ENCODE measurements at regions not wholly inside any gene's neighbourhood (a gene's known extent, or its start where the extent isn't known, plus 50 kb on each side); places are given as distances from the start of the nearest gene placed in this dataset.

GRCh38 chr6:166242888-166243287 lies 65.3 kb downstream of the PRR18 start:
- no peak overlapping the region for H2BK120ac ChIP-seq (replicated peaks; ENCODE audit: low read depth, low read length)
- H3K18ac ChIP-seq (ENCODE audit: extremely low read depth, low read length) = no peak overlapping the region
- H3K9ac ChIP-seq (replicated peaks in 1 of 4; ENCODE audit: extremely low read depth in 1 of 4, low read depth in 3 of 4, low read length in 3 of 4) = no peak overlapping the region
- H4K8ac ChIP-seq (ENCODE audit: extremely low read depth, insufficient read depth, low read length) = no peak overlapping the region
- H2BK15ac ChIP-seq (ENCODE audit: low read length) = no peak overlapping the region
- H4K20me1 ChIP-seq (replicated peaks in 1 of 2; ENCODE audit: control insufficient read depth in 1 of 2, insufficient read depth in 2 of 2, low read length in 2 of 2) = no peaks in the 10 kb centered on the region
- no peak overlapping the region for H2BK20ac ChIP-seq (ENCODE audit: low read length)
- 79% methylated on average over 4 of the region's 4 CpGs; no CpG with 5 or more reads in 1 of the 2 experiments for WGBS, 2 experiments (ENCODE audit: extremely low coverage in 1 of 2, insufficient coverage in 1 of 2, insufficient read length in 1 of 2, insufficient replicate concordance in 2 of 2, low coverage in 1 of 2, low lambda C conversion rate in 2 of 2, missing lambda C conversion rate in 1 of 2)
- H3K27me3 ChIP-seq (replicated peaks in 1 of 4; ENCODE audit: control insufficient read depth in 3 of 4, extremely low read depth in 1 of 4, insufficient read depth in 3 of 4, low read length in 3 of 4) = peaks cover 0 to 2% (median 0%) of the 10 kb centered on the region in 4 experiments; a peak in 2 of 7 replicates
- H3K4me1 ChIP-seq (replicated peaks in 1 of 4; ENCODE audit: control insufficient read depth in 3 of 4, insufficient read depth in 4 of 4, low read length in 3 of 4) = peaks cover 0 to 5% (median 0%) of the 10 kb centered on the region in 4 experiments; a peak in 2 of 7 replicates
- H3K4ac ChIP-seq (replicated peaks; ENCODE audit: insufficient read length, low read depth, low read length) = no peak overlapping the region
- H3K56ac ChIP-seq (replicated peaks; ENCODE audit: insufficient read length, low read depth, low read length) = no peak overlapping the region
- H3K4me2 ChIP-seq (ENCODE audit: insufficient read depth in 1 of 2, low read depth in 2 of 2, low read length in 2 of 2) = no peak overlapping the region
- H3K27ac ChIP-seq (ENCODE audit: low read depth, low read length) = no peak overlapping the region
- H4K5ac ChIP-seq (ENCODE audit: insufficient read length, low read depth, low read length) = no peak overlapping the region
- no peaks in the 10 kb centered on the region for H3K79me1 ChIP-seq (ENCODE audit: low read depth, low read length)
- no peak overlapping the region for H2BK12ac ChIP-seq (ENCODE audit: low read depth, low read length)
- no peak overlapping the region for H3K23ac ChIP-seq (ENCODE audit: insufficient read length)
- no peak overlapping the region for H2AFZ ChIP-seq (ENCODE audit: low read length)
- H4K91ac ChIP-seq (replicated peaks; ENCODE audit: insufficient read length, low read length) = no peak overlapping the region
- H2AK5ac ChIP-seq (ENCODE audit: low read depth, low read length) = no peak overlapping the region
- H3K14ac ChIP-seq (ENCODE audit: insufficient read length) = no peak overlapping the region
- H3K79me2 ChIP-seq (ENCODE audit: control insufficient read depth in 1 of 2, insufficient read depth in 2 of 2, low read length in 2 of 2) = no peaks in the 10 kb centered on the region
- DNase-seq (ENCODE audit: low read depth in 1 of 2, low spot score in 2 of 2) (no peak), FAIRE-seq (no peak)
- no peaks in the 10 kb centered on the region for H3K23me2 ChIP-seq (ENCODE audit: low read depth, low read length)
- ChIA-PET POLR2A (ENCODE audit: partially characterized antibody) (no interaction called here), CTCF (ENCODE audit: partially characterized antibody) (interaction anchor here (0.9 to 1.9 kb wide), 8 partner anchors 8 to 158 kb away, joined by 3 to 12 read pairs (median 4); no protein-coding TSS in a partner anchor)
- H3K36me3 ChIP-seq (ENCODE audit: control insufficient read depth in 2 of 4, insufficient read depth in 4 of 4, low read length in 3 of 4) = no peaks in the 10 kb centered on the region
- H3K9me3 ChIP-seq (ENCODE audit: insufficient read depth in 2 of 2, low read depth in 1 of 2, low read length in 1 of 2) = no peaks in the 10 kb centered on the region
- no peak overlapping the region for H2BK5ac ChIP-seq (ENCODE audit: low read depth, low read length)
- no peak overlapping the region for H3K4me3 ChIP-seq (ENCODE audit: extremely low read depth in 1 of 4, insufficient read depth in 2 of 4, low read depth in 3 of 4, low read length in 4 of 4)
- no peak for TF ChIP-seq CBX5 (IDR thresholded peaks at IDR 0.05; ENCODE audit: low read depth, low read length)
- no peak for TF ChIP-seq KDM1A (IDR thresholded peaks at IDR 0.05; ENCODE audit: borderline replicate concordance, low read length)
- no peak for TF ChIP-seq CTBP2 (IDR thresholded peaks at IDR 0.05; ENCODE audit: borderline replicate concordance, insufficient read depth, insufficient read length, low read length)
- no peak for TF ChIP-seq TAF7 (optimal IDR thresholded peaks at IDR 0.05; ENCODE audit: borderline replicate concordance, low read depth, low read length)
- no peak for TF ChIP-seq POLR2AphosphoS5 (IDR thresholded peaks at IDR 0.05; ENCODE audit: low read depth, low read length)
- no peak for TF ChIP-seq POLR2A (IDR thresholded peaks at IDR 0.05; ENCODE audit: control extremely low read depth in 1 of 2, low read depth in 2 of 2, low read length in 2 of 2)
